ENCODE measurements at regions not wholly inside any gene's neighbourhood (a gene's known extent, or its start where the extent isn't known, plus 50 kb on each side); places are given as distances from the start of the nearest gene placed in this dataset.

DNA sequence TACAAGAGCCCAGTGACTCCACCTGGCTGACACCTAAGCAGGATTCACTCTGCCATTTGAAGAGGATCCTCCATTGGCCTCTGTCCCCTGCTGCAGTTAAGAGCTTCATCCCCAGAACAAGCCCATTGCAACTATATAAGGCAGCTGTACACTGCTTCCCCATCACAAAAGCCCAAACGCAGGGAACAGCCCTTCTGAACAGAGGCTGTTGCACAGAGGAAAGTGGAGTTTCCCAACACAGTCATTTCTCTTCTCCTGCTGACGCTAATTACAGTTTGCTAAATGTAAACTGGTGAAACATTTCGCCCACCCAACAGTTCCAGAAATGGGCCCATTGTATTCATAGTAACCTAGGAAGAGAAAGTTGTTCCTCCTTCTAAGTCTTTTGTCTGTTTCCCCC is 455.8 kb upstream of the DAB1 start (continued):
- TF ChIP-seq, protein P1, sequence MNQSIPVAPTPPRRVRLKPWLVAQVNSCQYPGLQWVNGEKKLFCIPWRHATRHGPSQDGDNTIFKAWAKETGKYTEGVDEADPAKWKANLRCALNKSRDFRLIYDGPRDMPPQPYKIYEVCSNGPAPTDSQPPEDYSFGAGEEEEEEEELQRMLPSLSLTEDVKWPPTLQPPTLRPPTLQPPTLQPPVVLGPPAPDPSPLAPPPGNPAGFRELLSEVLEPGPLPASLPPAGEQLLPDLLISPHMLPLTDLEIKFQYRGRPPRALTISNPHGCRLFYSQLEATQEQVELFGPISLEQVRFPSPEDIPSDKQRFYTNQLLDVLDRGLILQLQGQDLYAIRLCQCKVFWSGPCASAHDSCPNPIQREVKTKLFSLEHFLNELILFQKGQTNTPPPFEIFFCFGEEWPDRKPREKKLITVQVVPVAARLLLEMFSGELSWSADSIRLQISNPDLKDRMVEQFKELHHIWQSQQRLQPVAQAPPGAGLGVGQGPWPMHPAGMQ (IDR thresholded peaks at IDR 0.05; ENCODE audit: borderline replicate concordance), result no peak
- no peak for TF ChIP-seq BACH1 (IDR thresholded peaks at IDR 0.05; ENCODE audit: borderline replicate concordance)

DNA sequence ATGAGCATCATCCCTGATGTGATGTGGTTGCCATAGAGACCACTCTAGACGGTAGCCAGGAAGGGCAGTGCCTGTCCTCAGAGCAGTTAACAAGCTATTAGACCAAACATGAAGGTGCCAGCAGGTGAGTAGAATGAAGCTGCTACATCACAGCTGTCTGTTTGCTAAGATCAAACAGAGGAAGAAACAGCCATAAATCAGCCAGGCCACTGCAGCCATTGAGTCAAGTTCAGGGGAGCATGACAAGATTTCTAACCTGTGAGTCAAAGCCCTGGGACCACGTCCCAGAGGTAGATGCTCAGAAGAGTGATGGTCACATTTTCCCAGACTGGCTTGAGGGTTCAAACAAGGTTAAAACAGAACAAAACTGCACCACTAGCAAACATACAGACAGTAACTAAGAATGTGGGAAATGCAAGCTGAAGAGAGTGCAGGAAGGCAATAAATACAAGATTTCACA is 450.6 kb upstream of the DAB1 start:
- no peak overlapping the region for H3K27ac ChIP-seq (ENCODE audit: control insufficient read depth, insufficient read depth)
- in situ Hi-C loops (cut with MboI) (no loop called here), intact Hi-C loops (cut with micrococcal nuclease; ENCODE audit: unreplicated experiment) (no loop called here)
- no peak overlapping the region for H3K4me2 ChIP-seq (ENCODE audit: control insufficient read depth, insufficient read depth)
- DNase-seq (ENCODE audit: low read depth, low spot score) (no peak), FAIRE-seq (no peak), ATAC-seq (no peak)
- ChIA-PET CTCF (no interaction called here), POLR2A (no interaction called here), SMC1A (ENCODE audit: uncharacterized antibody, unreplicated experiment) (no interaction called here), RAD21 (ENCODE audit: unreplicated experiment) (no interaction called here)
- H3K4me1 ChIP-seq (ENCODE audit: control insufficient read depth, insufficient read depth, low read length), result no peaks in the 10 kb centered on the region
- 0% methylated on average over 2 of the region's 2 CpGs for WGBS (ENCODE audit: insufficient coverage, insufficient replicate concordance, low lambda C conversion rate, missing lambda C conversion rate)
- no peaks in the 10 kb centered on the region for H3K27me3 ChIP-seq (replicated peaks in 1 of 2; ENCODE audit: control insufficient read depth in 2 of 2, insufficient read depth in 2 of 2, low read length in 1 of 2)
- H2AFZ ChIP-seq (ENCODE audit: control insufficient read depth, low read depth, low read length), result no peak overlapping the region
- no peak overlapping the region for H3K9ac ChIP-seq (ENCODE audit: control insufficient read depth, insufficient read depth, low read length)
- H4K20me1 ChIP-seq (ENCODE audit: control insufficient read depth, insufficient read depth), result no peaks in the 10 kb centered on the region
- H3K36me3 ChIP-seq (ENCODE audit: control insufficient read depth in 2 of 2, insufficient read depth in 2 of 2, low read length in 1 of 2), result no peaks in the 10 kb centered on the region
- H3K79me2 ChIP-seq (ENCODE audit: control insufficient read depth, insufficient read depth, low read length), result no peaks in the 10 kb centered on the region
- no peaks in the 10 kb centered on the region for H3K9me3 ChIP-seq (replicated peaks; ENCODE audit: control insufficient read depth, insufficient read depth, low read length)
- H3K4me3 ChIP-seq, result no peak overlapping the region
- BruUV-seq (replicated peaks), result no TSS peak
- no peak for TF ChIP-seq JUNB (IDR thresholded peaks at IDR 0.05)
- TF ChIP-seq CHD4 (IDR thresholded peaks at IDR 0.05), result no peak
- no peak for TF ChIP-seq RB1 (IDR thresholded peaks at IDR 0.05; ENCODE audit: borderline replicate concordance)
- no peak for TF ChIP-seq NBN (IDR thresholded peaks at IDR 0.05)
- TF ChIP-seq KLF5 (IDR thresholded peaks at IDR 0.05; ENCODE audit: partially characterized antibody), result no peak
- TF ChIP-seq, protein P2, sequence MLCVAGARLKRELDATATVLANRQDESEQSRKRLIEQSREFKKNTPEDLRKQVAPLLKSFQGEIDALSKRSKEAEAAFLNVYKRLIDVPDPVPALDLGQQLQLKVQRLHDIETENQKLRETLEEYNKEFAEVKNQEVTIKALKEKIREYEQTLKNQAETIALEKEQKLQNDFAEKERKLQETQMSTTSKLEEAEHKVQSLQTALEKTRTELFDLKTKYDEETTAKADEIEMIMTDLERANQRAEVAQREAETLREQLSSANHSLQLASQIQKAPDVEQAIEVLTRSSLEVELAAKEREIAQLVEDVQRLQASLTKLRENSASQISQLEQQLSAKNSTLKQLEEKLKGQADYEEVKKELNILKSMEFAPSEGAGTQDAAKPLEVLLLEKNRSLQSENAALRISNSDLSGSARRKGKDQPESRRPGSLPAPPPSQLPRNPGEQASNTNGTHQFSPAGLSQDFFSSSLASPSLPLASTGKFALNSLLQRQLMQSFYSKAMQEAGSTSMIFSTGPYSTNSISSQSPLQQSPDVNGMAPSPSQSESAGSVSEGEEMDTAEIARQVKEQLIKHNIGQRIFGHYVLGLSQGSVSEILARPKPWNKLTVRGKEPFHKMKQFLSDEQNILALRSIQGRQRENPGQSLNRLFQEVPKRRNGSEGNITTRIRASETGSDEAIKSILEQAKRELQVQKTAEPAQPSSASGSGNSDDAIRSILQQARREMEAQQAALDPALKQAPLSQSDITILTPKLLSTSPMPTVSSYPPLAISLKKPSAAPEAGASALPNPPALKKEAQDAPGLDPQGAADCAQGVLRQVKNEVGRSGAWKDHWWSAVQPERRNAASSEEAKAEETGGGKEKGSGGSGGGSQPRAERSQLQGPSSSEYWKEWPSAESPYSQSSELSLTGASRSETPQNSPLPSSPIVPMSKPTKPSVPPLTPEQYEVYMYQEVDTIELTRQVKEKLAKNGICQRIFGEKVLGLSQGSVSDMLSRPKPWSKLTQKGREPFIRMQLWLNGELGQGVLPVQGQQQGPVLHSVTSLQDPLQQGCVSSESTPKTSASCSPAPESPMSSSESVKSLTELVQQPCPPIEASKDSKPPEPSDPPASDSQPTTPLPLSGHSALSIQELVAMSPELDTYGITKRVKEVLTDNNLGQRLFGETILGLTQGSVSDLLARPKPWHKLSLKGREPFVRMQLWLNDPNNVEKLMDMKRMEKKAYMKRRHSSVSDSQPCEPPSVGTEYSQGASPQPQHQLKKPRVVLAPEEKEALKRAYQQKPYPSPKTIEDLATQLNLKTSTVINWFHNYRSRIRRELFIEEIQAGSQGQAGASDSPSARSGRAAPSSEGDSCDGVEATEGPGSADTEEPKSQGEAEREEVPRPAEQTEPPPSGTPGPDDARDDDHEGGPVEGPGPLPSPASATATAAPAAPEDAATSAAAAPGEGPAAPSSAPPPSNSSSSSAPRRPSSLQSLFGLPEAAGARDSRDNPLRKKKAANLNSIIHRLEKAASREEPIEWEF (IDR thresholded peaks at IDR 0.05; ENCODE audit: insufficient replicate concordance, low read depth, low read length), result no peak
- TF ChIP-seq MTA2 (IDR thresholded peaks at IDR 0.05; ENCODE audit: low read depth), result no peak
- TF ChIP-seq, protein P3, sequence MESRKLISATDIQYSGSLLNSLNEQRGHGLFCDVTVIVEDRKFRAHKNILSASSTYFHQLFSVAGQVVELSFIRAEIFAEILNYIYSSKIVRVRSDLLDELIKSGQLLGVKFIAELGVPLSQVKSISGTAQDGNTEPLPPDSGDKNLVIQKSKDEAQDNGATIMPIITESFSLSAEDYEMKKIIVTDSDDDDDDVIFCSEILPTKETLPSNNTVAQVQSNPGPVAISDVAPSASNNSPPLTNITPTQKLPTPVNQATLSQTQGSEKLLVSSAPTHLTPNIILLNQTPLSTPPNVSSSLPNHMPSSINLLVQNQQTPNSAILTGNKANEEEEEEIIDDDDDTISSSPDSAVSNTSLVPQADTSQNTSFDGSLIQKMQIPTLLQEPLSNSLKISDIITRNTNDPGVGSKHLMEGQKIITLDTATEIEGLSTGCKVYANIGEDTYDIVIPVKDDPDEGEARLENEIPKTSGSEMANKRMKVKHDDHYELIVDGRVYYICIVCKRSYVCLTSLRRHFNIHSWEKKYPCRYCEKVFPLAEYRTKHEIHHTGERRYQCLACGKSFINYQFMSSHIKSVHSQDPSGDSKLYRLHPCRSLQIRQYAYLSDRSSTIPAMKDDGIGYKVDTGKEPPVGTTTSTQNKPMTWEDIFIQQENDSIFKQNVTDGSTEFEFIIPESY (IDR thresholded peaks at IDR 0.05), result no peak
- no peak for TF ChIP-seq ZNF274 (IDR thresholded peaks at IDR 0.05; ENCODE audit: insufficient read depth, insufficient read length)
- TF ChIP-seq RAD21 (IDR thresholded peaks at IDR 0.05; ENCODE audit: insufficient read depth, low read depth, low read length), result no peak
- TF ChIP-seq, protein P1 (IDR thresholded peaks at IDR 0.05; ENCODE audit: borderline replicate concordance), result no peak
- no peak for TF ChIP-seq WRNIP1 (IDR thresholded peaks at IDR 0.05; ENCODE audit: borderline replicate concordance, low read depth, low read length)

All from GM12878 (cell line).